IMR-90 (cell line): ENCODE measurements at regions not wholly inside any gene's neighbourhood (a gene's known extent, or its start where the extent isn't known, plus 50 kb on each side); places are given as distances from the start of the nearest gene placed in this dataset.

Experiments
- BHLHE40 ChIP-seq: fragments of 150-350 bp; IDR thresholded peaks from 2 replicates; pipeline ENCODE4 v1.6.1; 2016; ENCODE audit warnings: mild to moderate bottlenecking, low read depth, low read length
- CEBPB ChIP-seq: IDR thresholded peaks from 2 replicates; pipeline ENCODE4 v1.6.1; 2012; ENCODE audit warnings: low read depth, low read length, improper control_type of control experiment
- MAFK ChIP-seq: IDR thresholded peaks from 2 replicates; pipeline ENCODE4 v1.6.1; 2012; ENCODE audit warnings: low read depth, low read length, improper control_type of control experiment
- POLR2A ChIP-seq: IDR thresholded peaks from 2 replicates; pipeline ENCODE4 v1.6.1; 2012; ENCODE audit warnings: mild to moderate bottlenecking, low read depth, low read length
- RAD21 ChIP-seq: IDR thresholded peaks from 2 replicates; pipeline ENCODE4 v1.6.1; 2012; ENCODE audit warnings: low read length, improper control_type of control experiment
- TF ChIP-seq, protein P1 (sequence below): conservative IDR thresholded peaks from 2 replicates; pipeline ENCODE4 v1.5.1; 2012; ENCODE audit warnings: mild to moderate bottlenecking, low read depth, low read length, improper control_type of control experiment

DNA sequence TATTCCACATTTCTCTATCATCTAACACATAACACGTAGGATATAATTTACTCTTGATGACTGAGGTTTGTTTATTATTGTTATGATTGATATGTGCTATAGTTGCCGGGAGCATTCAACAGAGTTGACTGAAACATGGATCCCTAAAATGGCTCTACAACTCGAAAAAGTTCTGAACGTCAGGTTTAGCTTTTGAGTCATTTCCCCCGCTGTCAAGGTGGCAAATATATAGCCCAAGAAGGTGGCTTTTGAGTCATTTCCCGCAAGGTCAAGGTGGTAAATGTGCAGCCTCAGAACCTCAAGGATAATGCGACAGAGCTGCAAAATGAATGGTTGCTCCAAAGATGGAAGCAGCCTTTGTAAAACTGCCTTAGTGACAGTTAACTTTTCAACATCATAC is 104.0 kb downstream of the NIBAN1 start:
- TF ChIP-seq, protein P1, sequence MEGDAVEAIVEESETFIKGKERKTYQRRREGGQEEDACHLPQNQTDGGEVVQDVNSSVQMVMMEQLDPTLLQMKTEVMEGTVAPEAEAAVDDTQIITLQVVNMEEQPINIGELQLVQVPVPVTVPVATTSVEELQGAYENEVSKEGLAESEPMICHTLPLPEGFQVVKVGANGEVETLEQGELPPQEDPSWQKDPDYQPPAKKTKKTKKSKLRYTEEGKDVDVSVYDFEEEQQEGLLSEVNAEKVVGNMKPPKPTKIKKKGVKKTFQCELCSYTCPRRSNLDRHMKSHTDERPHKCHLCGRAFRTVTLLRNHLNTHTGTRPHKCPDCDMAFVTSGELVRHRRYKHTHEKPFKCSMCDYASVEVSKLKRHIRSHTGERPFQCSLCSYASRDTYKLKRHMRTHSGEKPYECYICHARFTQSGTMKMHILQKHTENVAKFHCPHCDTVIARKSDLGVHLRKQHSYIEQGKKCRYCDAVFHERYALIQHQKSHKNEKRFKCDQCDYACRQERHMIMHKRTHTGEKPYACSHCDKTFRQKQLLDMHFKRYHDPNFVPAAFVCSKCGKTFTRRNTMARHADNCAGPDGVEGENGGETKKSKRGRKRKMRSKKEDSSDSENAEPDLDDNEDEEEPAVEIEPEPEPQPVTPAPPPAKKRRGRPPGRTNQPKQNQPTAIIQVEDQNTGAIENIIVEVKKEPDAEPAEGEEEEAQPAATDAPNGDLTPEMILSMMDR: no peak
- TF ChIP-seq RAD21 (no peak), BHLHE40 (no peak), POLR2A (no peak), MAFK (no peak), CEBPB (no peak)
